ENCODE measurements at regions not wholly inside any gene's neighbourhood (a gene's known extent, or its start where the extent isn't known, plus 50 kb on each side); places are given as distances from the start of the nearest gene placed in this dataset.

DNA sequence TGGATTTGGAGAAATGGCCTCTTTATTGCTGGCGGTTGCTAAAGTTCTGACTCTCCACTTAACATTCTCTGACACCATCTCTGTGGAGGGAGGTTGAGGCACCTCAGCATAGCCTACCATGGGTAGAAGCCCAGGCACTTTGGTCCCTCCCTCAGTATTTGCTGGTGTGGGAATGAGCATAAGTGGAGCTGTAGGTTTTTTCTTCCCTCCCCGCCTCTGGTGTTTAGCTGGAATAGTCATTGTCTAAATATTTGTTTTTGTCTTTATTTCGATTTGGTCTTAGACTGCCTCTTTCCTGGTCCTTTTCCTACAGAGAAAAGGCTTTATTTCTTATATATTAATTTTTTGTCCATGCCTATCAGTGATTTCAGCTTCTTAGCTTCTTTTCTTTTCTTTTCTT lies 203.4 kb upstream of the AGR3 start (continued):
- TF ChIP-seq, protein P1, sequence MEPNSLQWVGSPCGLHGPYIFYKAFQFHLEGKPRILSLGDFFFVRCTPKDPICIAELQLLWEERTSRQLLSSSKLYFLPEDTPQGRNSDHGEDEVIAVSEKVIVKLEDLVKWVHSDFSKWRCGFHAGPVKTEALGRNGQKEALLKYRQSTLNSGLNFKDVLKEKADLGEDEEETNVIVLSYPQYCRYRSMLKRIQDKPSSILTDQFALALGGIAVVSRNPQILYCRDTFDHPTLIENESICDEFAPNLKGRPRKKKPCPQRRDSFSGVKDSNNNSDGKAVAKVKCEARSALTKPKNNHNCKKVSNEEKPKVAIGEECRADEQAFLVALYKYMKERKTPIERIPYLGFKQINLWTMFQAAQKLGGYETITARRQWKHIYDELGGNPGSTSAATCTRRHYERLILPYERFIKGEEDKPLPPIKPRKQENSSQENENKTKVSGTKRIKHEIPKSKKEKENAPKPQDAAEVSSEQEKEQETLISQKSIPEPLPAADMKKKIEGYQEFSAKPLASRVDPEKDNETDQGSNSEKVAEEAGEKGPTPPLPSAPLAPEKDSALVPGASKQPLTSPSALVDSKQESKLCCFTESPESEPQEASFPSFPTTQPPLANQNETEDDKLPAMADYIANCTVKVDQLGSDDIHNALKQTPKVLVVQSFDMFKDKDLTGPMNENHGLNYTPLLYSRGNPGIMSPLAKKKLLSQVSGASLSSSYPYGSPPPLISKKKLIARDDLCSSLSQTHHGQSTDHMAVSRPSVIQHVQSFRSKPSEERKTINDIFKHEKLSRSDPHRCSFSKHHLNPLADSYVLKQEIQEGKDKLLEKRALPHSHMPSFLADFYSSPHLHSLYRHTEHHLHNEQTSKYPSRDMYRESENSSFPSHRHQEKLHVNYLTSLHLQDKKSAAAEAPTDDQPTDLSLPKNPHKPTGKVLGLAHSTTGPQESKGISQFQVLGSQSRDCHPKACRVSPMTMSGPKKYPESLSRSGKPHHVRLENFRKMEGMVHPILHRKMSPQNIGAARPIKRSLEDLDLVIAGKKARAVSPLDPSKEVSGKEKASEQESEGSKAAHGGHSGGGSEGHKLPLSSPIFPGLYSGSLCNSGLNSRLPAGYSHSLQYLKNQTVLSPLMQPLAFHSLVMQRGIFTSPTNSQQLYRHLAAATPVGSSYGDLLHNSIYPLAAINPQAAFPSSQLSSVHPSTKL (CRISPR knock-in tag; IDR thresholded peaks at IDR 0.05): peak; percentile 29; the same call in 1 of the 2 replicates
- TF ChIP-seq EP300 (IDR thresholded peaks at IDR 0.05; ENCODE audit: low read depth in 2 of 2, low read length in 2 of 2) (peak in 1 of 2 experiments; percentile 26; a peak in 1 of 4 replicates), EP300 (CRISPR knock-in tag; IDR thresholded peaks at IDR 0.05; ENCODE audit: borderline replicate concordance) (no peak), SOX6 (IDR thresholded peaks at IDR 0.05) (no peak), SOX6 (CRISPR knock-in tag; IDR thresholded peaks at IDR 0.05) (peak; percentile 35), STAG1 (CRISPR knock-in tag; IDR thresholded peaks at IDR 0.05) (no peak), FOXA3 (CRISPR knock-in tag; IDR thresholded peaks at IDR 0.05) (0 out of 2 replicates have a peak, but pooled peaks have one; percentile 29), ASH2L (IDR thresholded peaks at IDR 0.05; ENCODE audit: insufficient read length, low read depth, low read length) (peak; percentile 9), FOXJ3 (CRISPR knock-in tag; IDR thresholded peaks at IDR 0.05; ENCODE audit: borderline replicate concordance) (peak; percentile 18; the same call in 1 of the 2 replicates), ZNF546 (CRISPR knock-in tag; conservative IDR thresholded peaks at IDR 0.05) (no peak), HOXA5 (CRISPR knock-in tag; IDR thresholded peaks at IDR 0.05) (no peak), HNRNPH1 (optimal IDR thresholded peaks at IDR 0.05; ENCODE audit: low read depth, low read length) (no peak), ZNF572 (CRISPR knock-in tag; IDR thresholded peaks at IDR 0.05) (no peak), TSC22D2 (CRISPR knock-in tag; IDR thresholded peaks at IDR 0.05; ENCODE audit: borderline replicate concordance) (no peak), ZFP36 (IDR thresholded peaks at IDR 0.05; ENCODE audit: borderline replicate concordance, low read depth, low read length, partially characterized antibody) (no peak)
- TF ChIP-seq, protein P2, sequence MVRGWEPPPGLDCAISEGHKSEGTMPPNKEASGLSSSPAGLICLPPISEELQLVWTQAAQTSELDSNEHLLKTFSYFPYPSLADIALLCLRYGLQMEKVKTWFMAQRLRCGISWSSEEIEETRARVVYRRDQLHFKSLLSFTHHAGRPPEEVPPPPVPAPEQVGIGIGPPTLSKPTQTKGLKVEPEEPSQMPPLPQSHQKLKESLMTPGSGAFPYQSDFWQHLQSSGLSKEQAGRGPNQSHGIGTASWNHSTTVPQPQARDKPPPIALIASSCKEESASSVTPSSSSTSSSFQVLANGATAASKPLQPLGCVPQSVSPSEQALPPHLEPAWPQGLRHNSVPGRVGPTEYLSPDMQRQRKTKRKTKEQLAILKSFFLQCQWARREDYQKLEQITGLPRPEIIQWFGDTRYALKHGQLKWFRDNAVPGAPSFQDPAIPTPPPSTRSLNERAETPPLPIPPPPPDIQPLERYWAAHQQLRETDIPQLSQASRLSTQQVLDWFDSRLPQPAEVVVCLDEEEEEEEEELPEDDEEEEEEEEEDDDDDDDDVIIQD (CRISPR knock-in tag; IDR thresholded peaks at IDR 0.05; ENCODE audit: low read depth): peak; percentile 90; the same call in 1 of the 2 replicates
- TF ChIP-seq, protein P3, sequence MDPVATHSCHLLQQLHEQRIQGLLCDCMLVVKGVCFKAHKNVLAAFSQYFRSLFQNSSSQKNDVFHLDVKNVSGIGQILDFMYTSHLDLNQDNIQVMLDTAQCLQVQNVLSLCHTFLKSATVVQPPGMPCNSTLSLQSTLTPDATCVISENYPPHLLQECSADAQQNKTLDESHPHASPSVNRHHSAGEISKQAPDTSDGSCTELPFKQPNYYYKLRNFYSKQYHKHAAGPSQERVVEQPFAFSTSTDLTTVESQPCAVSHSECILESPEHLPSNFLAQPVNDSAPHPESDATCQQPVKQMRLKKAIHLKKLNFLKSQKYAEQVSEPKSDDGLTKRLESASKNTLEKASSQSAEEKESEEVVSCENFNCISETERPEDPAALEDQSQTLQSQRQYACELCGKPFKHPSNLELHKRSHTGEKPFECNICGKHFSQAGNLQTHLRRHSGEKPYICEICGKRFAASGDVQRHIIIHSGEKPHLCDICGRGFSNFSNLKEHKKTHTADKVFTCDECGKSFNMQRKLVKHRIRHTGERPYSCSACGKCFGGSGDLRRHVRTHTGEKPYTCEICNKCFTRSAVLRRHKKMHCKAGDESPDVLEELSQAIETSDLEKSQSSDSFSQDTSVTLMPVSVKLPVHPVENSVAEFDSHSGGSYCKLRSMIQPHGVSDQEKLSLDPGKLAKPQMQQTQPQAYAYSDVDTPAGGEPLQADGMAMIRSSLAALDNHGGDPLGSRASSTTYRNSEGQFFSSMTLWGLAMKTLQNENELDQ (CRISPR knock-in tag; IDR thresholded peaks at IDR 0.05; ENCODE audit: borderline replicate concordance): no peak
- TF ChIP-seq, protein P4, sequence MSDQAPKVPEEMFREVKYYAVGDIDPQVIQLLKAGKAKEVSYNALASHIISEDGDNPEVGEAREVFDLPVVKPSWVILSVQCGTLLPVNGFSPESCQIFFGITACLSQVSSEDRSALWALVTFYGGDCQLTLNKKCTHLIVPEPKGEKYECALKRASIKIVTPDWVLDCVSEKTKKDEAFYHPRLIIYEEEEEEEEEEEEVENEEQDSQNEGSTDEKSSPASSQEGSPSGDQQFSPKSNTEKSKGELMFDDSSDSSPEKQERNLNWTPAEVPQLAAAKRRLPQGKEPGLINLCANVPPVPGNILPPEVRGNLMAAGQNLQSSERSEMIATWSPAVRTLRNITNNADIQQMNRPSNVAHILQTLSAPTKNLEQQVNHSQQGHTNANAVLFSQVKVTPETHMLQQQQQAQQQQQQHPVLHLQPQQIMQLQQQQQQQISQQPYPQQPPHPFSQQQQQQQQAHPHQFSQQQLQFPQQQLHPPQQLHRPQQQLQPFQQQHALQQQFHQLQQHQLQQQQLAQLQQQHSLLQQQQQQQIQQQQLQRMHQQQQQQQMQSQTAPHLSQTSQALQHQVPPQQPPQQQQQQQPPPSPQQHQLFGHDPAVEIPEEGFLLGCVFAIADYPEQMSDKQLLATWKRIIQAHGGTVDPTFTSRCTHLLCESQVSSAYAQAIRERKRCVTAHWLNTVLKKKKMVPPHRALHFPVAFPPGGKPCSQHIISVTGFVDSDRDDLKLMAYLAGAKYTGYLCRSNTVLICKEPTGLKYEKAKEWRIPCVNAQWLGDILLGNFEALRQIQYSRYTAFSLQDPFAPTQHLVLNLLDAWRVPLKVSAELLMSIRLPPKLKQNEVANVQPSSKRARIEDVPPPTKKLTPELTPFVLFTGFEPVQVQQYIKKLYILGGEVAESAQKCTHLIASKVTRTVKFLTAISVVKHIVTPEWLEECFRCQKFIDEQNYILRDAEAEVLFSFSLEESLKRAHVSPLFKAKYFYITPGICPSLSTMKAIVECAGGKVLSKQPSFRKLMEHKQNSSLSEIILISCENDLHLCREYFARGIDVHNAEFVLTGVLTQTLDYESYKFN (CRISPR knock-in tag; conservative IDR thresholded peaks at IDR 0.05): peak; percentile 26; the same call in 1 of the 2 replicates

Measured in HepG2 (cell line).